HG03139 (cell line): ENCODE measurements at regions not wholly inside any gene's neighbourhood (a gene's known extent, or its start where the extent isn't known, plus 50 kb on each side); places are given as distances from the start of the nearest gene placed in this dataset.

Experiments
- ATAC-seq: cut with Tn5 transposase; IDR thresholded peaks from one replicate; pipeline ENCODE4 v1.9.1; 2021; ENCODE audit not compliant: unreplicated experiment

DNA sequence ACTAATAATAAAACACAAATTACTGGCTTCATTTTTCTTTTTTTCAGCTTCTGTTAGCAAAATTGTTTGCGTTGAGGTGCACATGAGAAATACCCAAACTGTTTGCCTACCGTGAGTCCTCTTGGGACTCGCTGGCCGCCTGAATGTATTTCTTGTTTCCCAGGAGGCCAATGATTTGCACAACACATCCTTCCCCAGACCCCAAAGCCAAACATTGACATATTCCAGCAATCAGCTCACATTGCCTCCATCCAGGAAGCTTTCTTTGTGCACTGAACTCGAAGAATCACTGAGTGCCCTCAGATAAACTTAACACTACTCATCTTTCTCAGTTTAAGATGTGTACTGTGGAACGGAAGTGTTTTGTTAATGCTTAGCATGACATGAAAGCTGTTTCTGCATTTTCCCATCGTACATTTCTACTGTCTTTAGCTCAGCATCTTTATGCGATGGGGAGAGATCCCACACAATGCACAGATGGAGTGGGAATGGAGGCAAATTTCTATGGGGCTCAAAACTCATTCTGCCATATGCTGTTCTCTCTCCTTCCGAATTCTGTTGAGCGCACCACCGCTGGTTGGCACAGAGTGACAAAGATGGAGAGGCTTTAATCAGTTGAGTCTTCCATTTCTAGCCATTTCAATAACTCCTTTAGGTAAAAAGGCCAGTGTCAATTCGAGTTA is 399.5 kb downstream of the RFC3 start:
- no peak for ATAC-seq

DNA sequence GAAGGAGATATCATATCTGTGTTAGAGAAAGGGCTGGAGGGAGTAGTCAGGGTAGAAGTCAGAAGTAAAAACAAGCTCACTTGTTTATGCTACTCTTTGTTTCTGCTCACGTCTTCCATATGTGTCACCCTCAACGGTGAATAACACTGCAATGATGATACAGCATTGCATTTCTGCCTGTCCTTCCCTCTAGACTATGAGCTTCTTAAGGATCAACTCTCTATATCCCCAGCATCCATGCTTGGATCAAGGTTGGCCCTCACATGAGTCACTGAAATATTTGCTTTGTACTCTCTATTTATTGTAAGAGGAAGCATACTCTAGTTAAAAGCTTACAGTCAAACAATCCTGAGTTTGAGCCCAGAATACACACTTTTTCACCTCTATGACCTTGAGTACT is 406.0 kb downstream of the RFC3 start:
- ATAC-seq = no peak

DNA sequence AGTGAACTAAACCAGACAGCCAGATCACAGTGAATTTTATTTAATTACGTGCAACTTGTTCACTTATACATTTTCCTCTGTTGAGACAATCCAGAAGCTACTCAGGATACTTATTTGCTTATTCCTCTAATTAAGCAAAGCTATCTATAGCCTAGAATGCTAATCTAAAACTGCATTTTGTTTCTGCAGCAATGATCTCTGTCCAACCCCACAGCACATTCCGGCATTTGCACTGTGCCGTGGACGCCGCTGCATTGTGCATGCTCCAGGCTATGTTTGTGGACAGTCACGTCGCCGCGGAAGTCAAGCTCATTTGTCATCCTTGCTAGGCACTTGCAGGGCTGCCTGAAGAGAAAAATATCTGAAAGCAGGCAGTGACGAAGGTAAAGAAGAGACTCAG is 406.9 kb downstream of the RFC3 start:
- no peak for ATAC-seq

DNA sequence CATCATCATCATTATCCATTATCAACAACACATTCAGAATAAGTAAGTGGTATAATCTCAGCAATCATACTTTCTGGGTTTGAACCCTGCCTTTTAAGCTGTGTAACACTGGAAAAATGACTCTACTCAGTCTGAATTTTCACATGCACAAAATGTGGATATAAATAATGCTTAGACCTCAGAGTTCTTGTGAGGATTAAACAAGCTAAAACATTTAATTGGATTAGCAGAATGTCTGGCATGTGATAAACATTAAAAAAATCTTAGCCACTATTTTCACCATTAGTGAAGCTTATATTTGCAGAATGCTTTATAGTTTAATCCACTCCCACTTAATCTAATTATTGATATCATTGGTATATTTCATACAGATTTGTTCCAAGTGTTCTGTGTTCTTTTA is 412.3 kb downstream of the RFC3 start:
- ATAC-seq = no peak

DNA sequence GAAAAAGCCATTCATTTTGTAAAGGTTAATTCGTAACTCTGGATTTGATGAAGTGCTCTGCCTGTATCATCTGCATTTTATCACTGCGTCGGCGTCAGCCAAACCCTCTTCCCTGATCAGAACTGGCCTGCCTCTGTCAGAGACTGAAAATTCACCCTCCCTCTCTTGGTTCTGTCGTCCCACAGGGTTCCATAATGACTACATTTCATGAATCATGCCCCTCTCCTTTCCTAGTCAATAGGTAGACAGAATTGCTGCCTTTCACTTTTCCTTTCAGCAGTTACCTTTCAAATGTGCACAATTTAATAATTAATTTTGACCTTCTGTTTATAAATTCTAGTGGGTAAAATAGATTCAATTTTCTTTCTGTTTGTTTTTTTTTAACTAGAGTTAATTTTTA is 423.4 kb downstream of the RFC3 start:
- no peak for ATAC-seq

DNA sequence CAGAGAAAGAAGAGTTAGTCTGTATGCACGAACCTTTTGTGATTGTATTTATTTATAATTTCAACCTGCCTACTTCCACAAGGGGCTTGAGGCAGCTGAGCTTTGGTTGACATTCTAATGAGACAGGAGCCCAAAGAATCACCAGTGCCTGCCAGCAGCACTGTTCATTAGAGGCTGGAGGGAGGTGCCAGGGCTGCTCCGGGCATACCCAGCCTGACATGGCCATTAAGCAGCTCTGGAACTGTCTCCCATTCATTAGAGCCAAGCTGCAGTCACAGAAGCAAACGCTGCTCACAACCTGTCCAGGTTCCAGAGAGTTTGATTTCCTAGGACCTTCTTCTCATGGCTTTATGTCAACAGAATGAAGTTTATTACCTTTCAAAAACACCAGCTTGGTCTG is 425.5 kb downstream of the RFC3 start:
- ATAC-seq = no peak

DNA sequence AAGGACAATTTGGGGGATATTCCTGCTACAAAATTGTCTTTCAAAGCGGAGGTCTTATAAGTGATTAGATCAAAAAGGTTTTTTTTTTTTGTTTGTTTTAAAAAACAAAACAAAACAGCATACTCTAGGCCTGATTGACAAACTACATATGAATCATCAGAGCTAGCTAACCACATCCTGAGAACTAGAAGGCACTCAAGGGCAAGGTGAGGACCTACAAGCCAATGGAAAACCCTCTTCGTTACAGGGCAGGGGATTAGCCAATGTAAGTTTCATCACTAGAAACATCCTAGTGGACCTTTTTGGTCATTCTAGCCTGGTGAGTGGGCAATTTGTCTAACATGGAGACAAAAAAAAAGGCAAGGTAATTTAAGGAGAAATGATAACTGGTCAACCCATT is 428.6 kb downstream of the RFC3 start:
- ATAC-seq = no peak

DNA sequence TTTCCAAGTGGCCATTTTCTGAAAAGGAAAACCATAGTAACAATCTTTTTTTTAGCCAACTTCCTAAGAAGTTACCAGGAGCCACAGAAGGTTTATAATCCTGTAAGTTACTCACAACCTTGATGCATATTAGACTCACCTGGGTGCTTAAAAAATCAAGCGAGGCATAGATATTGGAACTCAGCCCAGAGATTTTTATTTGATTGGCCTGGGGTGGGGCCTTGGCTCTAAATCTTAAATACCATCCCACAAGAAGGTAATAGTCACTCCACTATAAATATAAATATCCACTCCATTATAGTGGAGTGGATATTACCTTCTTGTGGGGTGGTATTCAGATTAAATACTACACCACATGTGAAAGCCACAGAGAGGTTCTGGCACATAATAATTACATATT is 429.6 kb downstream of the RFC3 start:
- ATAC-seq = no peak

DNA sequence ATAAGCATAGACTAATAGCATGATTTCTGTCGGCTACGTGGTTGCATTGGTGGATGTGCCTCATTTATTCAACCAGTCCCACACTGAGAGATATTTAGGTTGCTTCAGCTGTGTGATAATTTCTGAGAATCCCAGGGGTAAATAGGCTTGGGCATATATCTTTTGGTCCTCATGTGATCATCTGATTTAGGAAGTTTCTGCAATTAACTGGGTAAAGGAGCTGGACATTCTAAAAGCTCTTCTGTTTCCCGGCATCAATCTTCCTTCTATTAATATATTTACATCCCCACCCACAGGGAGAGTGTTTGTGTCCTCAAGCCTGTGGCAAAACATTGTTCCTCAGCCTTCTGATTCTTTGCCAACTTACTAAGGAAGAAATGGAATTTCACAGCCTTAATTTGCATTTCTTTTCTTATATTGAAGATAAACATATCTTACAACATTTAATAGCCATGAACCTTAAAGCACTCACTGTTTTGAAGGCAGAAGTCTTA is 431.6 kb downstream of the RFC3 start:
- no peak for ATAC-seq

DNA sequence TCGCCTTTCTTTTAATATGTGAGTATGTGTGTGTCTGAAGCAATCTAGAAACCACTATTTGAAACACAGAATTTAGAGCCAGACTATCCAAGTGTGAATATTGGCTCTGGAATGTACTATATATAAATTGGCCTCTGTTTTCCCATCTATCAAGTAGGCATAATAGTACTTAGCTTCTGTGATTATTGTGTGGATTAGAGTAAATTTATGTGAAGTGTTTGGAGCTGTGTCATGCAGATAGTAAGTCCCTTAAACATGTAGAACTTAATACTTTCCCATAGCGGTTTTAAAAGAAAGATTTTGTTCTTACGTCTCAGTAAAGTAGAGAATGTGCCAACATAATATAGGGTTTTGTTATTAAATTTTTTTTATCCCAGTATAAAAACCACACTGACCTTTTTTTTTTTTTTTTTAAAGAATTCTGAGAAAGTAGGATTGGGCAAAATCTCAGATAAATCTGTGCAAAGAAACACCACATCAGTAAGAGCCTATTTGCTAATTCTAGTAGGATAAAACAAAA is 432.3 kb downstream of the RFC3 start:
- ATAC-seq = no peak

DNA sequence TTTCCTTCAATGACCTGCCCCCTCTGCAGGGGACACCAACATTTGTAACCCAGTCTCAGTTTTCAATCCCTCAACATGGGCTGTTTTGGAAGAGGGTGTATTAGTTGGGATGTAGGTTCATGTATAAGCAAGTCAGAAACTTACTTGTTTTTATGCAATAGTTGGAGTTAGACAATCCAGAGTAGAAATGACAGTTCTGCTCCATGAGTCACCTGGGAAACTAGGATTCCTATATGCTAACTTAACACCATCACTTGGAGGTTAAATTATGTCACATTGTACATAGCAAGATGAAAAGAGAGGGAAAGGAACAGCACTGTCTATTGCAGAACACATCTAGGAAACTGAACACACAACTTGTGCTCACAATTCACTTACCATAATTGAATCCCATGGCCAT is 436.4 kb downstream of the RFC3 start:
- ATAC-seq = no peak

DNA sequence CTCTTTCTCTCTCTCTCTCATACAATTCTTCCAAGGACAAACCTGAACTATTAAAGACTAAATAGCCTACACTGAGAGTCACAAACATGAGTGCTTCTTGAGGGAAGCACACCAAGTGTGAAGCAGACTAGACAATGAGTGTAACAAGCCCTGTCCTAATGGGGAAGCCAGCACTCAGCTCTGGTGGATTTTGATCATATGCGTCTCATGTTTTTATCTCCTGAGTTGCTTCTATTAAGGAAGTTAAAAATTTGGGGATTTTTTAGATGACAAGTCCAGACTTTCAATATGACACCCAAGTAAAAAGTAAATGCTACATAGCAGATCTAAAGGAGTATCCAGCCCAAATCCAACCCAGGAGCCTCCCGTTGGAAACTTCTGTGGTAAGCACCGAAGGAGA is 437.8 kb downstream of the RFC3 start:
- ATAC-seq = no peak

DNA sequence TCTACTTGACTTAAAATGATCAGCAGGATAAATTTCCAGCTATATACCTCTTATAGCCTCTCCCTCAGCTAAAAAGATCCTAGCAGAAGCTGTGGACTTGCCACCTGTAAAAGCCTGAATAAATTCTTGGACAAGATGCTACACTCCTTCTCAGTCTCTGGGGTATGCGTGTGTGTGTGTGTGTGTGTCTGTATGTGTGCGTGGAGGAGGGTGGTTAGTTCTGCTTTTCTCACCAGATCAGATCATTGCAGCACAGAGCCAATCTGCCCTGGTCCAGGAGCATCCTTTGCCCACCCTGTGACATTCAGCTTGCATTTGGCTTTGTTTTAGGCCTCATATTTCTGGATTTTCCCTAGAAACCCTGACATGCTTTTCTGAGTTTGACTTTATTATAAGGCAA is 438.3 kb downstream of the RFC3 start:
- ATAC-seq = no peak

DNA sequence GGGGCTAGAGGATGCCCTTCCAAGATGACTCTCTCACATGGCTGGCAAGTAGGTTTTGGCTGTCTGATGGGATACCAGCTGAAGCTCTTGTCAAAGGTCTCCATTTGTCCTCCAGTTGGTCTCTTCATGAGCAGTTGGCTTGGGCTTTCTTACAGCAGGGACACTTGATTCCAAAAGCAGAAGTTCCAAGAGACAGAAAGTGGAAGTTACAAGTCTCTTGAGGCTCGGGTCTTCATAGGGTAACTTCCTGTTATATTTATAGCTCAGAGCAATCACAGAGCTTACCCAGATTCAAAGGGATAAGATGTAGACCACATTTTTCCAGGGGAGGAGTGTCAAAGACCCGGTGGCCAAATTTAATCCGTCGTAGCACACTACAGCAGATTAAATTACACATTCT is 440.0 kb downstream of the RFC3 start:
- no peak for ATAC-seq

DNA sequence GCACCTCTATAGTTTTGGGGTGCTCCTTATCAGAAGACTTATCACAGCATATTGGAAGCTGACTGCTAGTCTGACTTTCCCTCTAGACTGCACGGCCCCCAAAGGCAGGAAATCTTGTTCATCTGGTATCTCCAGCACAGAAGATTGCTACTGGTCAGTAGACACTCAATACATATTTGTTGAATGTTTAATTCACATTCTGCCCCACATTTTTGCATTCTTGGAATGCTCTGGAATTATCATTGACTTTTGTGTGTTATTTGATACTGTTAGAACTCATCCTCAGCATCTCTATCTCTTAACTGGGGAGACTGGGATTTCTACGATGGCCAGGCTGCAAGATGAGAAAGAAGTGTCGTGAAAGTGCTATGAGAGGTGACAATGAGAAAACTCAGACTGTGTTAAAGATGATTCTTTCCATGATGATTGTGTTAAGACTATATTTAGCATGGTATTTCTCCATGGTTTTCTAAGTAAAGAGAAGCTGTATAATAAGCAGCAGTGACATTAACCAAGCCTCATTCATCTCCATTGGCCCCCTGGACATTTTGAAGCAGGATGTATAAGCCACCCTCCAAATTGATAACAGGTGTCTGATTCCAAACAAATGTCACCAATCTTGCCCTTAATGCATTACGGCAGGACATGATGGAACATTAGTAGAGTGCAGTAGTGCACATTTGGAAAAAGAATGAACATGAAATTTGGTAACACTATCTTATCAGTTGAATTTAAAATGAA is 440.9 kb downstream of the RFC3 start:
- ATAC-seq = no peak

DNA sequence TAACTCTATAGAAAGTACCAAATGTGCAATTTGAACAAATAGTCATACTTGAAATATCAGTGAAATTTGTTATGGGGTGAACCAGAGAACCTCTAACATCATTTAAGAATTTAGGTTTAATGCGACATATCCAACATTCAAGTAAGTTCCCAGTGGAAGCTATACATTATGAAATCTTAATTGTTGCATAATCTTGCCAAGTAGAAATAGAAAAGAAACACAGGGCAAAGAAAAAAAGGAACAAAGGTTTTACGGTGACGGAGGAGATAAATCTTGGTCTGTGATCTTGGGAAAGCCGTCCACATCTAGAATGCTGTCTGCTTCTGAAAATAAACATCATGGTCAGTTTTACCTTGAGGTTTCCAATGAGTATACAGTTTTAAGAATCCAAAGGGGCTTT is 445.7 kb downstream of the RFC3 start:
- no peak for ATAC-seq

DNA sequence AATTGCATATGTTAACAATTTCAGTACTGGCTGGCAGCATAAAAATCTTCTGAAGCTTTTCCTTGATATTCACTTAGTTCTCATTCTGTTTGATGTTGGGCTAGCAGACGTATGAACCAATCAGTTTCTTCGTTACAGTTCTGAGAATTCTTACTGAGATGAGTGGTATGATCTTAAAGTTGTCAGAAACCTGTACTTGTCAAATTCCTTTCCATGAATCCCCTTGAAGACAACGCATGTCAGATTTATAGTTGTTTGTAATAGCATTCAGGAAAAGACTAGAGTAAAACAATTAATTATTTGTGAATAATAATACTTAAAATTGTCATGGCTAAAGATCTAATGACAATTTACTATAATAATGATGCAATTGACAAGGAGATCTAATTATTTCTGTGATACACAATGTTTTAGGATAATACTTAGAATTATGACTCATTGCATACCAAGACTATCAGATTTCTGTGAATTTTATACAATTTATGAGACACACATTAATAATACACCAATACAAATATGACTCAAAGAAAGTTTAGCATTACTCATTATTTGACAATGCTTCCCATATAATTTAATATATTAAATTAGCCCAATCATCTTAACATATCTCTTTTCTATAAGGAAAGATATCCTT is 447.2 kb downstream of the RFC3 start:
- no peak for ATAC-seq

DNA sequence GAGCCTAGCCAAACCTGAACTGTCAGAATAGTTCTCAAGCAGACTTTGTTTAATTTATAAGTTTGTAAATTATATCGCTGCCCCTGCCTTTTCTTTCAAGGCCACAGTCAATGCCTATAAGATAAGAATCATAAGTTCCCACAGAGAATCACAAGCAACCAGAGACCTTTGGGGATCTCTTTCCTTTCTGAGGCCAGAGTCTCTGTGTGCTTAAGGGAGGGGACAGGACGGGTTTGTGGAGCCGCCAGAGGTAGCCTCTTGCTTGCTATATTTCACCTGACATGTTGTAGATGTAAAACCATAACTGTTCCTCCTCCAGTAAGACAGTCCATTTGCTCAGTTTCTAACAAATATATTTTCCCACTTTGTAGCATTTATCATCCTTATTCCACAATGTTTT is 458.8 kb downstream of the RFC3 start:
- no peak for ATAC-seq

DNA sequence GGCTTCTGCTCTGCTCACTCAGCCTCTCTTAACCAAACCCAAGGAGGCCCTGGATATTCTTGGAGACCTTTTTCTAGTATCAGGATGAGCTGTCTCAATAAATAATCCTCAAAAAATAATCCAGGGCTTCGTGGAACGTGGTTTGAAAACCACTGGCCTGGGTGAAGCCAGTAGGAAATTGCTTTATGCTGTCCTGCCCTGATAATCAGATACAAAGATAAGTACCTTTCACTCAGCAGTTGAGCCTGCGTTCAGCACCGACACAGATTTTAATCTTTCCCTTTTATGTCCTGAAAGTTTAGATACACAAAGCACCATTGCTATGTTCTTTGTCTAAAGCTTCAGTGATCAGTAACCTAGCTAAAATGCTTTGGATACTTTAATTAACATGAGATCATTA is 460.0 kb downstream of the RFC3 start:
- no peak for ATAC-seq

DNA sequence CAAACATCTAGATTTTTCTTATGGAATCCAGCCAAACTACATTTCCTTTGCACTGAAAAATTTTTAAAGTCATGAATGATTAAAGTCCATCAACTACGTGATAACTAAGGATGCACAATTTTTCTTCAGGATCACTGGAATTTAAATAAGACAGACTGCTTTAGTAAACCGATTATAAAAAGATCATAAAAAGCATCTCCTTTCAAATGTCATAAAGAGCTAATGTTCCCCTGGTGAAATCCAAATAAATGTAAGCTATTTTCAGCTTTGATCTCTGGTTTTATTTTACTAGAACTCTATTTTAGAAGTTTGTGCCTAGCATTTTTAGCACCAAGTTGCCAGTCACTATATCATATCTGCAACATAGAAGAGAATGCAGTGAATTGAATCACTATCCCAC is 460.8 kb downstream of the RFC3 start:
- no peak for ATAC-seq

DNA sequence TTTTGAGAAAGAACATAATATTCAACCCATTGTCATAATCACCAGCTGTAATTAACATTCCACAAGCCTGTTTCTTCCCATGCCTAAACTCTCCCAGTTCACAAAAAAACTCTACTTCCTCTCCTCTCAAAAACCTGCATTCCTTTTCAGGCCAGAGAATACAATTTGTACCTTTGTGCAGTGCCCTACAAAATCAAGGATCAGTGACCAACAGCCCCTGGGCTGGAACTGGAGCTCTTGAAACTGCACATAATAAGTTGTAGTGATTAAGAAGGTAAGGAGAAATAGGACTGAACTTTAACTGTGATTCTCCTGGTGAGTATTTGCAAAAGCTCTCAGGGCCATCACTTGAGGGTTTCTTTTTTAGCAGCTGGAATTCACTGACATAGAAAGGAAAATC is 472.7 kb downstream of the RFC3 start:
- no peak for ATAC-seq

DNA sequence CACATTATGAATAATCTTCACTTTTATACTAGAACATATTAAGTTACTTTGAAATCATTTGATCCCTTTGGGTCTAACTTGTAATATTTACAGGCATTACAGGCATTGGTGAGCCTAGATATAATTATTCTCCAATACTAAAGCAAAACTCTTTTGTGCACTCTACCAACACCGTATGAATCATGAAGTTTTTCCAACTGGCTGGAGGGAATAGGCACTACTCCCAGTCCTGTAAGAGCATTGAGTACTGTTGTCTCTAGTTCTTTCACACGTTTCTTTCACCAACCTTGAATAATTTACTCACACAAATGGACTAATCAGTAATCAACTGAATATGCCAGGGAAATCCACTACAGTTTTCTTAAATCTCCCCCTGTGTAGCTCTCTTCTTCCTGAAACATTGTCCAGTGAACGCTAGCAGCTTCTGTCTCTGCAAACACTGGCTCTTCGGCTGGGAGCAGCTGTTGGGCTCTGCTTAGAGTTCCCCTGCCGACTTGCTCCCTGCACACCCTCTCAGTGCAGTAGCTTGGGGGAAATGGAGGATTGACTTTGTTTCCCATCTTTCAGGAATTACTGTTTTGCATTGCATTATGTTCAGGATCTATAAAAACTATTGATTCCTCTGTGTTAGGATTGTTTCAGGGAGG is 476.7 kb downstream of the RFC3 start:
- no peak for ATAC-seq
